NCI-H146 treated with DMSO at 0.1 percent for 48 hours (cell line): ENCODE measurements at regions not wholly inside any gene's neighbourhood (a gene's known extent, or its start where the extent isn't known, plus 50 kb on each side); places are given as distances from the start of the nearest gene placed in this dataset.
"Not testable (repeated sequence)": the region's sequence is repeated elsewhere in the genome, so short reads cannot be mapped to it uniquely, and the experiment has no call there.

Source experiments
- DNase-seq: peaks from one replicate; lab custom pipeline; 2025; ENCODE audit not compliant: unreplicated experiment; lab: John Stamatoyannopoulos, UW

DNA sequence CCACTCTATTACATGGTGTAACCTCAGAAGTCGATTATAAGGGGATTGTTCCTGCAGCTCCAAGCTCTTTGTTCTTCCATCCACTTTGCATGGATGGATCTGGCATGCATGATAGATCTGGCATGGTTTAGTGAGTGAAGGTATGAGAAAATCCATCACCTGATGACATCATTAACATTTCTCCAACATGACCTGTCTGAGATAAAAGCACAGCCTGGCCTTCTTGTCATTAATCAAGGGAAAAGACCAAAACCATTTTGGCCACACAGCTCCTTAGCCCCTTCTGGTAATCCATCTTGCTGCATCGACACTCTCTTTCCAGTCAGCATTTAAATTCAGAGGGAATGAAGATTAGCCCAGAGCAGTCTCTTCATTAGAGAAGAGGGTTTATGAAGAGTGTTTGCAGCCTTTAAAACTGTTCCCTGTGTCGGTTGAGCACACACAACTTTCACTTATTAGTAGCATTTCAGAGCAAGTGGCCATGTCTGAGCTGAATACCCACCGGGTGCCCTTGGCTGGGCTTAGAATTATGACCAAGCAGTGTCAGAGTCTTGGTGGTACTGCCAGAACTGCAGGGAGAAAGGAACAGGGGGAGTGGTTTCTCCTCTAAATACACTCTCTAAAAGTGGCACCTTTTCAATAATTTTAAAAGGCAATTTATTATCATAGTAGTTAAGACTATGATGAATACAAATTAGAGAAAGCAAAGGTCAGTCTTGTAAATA, 246.0 kb downstream of the HAPSTR1 start:
- DNase-seq: no peak

DNA sequence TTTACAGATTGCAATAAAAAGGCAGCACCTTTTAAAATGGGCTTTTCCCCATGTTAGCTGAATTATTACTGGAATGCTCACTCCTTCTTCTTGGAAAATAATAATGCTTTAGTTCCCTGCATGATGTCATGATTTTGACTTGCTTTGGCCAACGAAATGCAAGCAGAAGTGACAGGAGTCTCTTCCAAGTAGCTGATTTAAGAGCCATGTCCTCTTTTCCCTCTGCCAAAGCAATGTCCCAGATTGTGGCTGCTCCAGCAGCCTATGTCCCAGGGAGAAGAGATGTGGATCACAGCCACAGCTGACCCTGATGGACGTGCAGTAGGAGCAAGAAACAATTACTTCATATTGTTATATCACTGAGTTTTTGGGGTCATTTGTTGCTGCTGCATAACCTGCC, 246.6 kb downstream of the HAPSTR1 start:
- no peak for DNase-seq

DNA sequence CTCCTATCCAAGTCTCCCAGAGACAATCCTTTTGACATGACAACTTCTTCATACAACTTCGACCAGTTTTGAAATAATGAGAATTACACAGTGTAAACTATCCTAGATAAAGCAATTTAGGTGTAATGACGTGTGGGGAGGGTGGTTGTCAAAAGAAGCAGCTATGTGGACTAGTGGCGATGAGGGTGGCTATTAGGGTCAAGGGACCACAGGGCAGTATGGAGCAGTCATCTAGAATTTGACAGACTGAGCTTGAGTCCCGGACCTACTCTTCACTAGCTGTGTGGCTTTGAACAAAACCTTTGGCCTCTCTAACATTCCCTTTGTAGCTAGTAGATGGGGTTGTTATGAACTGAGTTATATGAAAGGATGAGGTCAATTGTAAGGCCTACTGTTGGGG, 247.1 kb downstream of the HAPSTR1 start:
- no peak for DNase-seq

DNA sequence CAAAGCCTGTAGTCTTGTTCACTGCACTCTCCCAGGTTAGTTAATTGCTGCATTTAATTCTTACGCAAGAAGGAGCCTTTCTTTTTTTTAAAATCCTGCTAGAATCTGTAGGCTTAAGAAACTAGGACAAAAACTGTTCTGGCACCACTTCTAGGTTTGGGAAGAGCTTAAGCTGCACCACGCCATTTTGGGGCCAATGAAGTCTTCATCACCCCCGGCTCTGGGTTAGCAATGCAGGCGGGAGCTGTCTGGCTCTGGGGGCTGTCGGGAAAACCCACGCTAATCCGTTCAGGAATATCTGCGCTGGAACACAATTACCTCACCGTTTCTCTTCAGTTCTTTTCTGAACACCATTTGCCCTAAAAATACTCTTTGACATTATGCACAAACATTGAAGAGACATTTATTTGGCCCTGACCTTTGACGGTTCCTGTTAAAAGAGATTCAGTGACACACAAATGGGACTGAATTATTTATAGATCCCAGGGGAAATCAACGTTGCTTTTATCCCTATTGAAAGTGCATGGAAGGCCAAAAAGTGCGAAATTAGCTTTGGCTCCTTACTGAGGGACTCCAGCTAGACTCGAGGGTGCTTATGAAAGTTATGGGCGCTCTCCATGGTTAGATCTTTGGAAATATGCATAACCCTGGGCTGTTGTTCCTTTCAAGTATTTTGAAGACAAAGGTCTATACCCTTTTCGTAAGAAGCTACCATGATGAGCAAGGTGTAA, 249.2 kb downstream of the HAPSTR1 start:
- DNase-seq: no peak

DNA sequence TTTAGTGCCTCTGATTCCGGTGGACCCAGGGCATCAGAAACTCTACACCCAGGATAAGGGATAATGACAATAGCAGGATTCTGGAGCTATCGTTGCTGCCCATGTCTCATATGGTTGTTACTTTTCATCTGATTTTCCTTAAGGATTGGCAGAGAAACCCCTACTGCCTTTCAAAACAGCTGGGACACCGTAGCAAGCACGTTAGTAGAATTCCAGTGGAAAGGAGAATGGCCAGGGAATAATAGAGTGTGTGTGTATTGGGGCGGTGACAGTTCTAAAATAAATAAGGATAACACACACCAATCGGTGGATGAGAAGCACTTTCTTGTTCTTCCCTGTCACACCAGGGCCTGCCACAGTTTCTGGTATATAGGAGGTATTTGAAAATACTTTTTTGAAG, 251.8 kb downstream of the HAPSTR1 start:
- no peak for DNase-seq

GRCh38 chr16:9344508-9344907, 253.1 kb downstream of the HAPSTR1 start:
- DNase-seq: no peak

- DNase-seq: no peak
These were observed 253.6 kb downstream of the HAPSTR1 start for GRCh38 chr16:9345046-9345445.

- DNase-seq: no peak
These were observed 254.4 kb downstream of the HAPSTR1 start for GRCh38 chr16:9345880-9346279.

GRCh38 chr16:9348912-9349311, 257.5 kb downstream of the HAPSTR1 start:
- DNase-seq: no peak

DNA sequence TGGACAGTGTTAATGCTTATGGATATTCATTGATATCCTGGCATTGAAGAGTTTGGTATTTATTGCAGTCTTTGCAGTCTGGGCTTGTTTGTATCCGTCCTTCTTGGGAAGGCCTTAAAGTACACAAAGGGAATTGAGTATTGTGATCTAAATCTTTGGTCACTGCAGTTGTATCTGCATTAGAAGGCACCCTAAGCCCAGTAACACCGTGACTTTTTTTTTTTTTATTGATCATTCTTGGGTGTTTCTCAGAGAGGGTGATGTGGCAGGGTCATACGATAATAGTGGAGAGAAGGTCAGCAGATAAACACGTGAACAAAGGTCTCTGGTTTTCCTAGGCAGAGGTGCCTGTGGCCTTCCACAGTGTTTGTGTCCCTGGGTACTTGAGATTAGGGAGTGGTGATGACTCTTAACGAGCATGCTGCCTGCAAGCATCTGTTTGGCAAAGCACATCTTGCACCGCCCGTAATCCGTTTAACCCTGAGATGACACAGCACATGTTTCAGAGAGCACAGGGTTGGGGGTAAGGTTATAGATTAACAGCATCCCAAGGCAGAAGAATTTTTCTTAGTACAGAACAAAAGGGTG, 258.0 kb downstream of the HAPSTR1 start:
- not testable (repeated sequence) for DNase-seq

DNA sequence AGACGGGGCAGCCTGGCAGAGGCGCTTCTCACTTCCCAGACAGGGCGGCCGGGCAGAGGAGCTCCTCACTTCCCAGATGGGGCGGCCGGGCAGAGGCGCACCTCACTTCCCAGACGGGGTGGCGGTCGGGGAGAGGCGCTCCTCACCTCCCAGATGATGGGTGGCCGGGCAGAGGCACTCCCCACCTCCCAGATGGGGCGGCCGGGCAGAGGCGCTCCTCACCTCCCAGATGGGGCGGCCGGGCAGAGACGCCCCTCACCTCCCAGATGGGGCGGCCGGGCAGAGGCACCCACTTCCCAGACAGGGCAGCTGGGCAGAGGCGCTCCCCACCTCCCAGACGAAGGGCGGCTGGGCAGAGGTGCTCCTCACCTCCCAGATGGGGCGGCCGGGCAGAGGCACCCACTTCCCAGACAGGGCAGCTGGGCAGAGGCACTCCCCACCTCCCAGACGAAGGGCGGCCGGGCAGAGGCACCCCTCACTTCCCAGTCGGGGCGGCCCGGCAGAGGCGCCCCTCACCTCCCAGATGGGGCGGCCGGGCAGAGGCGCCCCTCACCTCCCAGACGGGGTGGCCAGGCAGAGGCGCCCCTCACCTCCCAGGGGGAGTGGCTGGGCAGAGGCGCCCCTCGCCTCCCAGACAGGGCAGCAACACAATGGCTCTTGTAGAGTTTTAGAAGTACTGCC, 258.8 kb downstream of the HAPSTR1 start:
- not testable (repeated sequence) for DNase-seq

DNA sequence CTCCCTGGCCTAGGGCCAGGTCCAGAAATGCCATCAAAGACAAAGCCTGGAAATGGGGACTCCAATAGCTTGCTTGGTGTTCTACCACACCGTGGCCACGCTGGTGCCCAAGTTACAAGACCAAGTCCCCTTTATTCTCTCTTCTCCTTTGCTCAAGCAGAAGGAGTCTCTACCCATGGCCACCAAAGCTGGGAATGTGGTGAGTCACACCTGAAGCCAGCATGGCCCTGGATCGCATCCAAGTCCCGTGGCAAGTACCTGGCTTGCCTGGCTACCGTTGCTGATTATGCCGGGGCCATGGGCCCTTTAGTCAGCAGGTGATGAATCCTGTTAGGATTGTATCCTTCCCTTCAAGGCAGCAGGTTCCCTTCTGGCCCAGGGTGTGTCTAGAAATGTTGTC, 260.0 kb downstream of the HAPSTR1 start:
- no peak for DNase-seq

GRCh38 chr16:9351841-9352434, 260.5 kb downstream of the HAPSTR1 start:
- DNase-seq: no peak

- DNase-seq: no peak
These were observed 266.4 kb downstream of the HAPSTR1 start for GRCh38 chr16:9357829-9358228.

- no peak for DNase-seq
These were observed 268.6 kb downstream of the HAPSTR1 start for GRCh38 chr16:9360075-9360474.

- no peak for DNase-seq
These were observed 270.6 kb downstream of the HAPSTR1 start for GRCh38 chr16:9362050-9362449.

- no peak for DNase-seq
These were observed 271.2 kb downstream of the HAPSTR1 start for GRCh38 chr16:9362604-9363003.

DNA sequence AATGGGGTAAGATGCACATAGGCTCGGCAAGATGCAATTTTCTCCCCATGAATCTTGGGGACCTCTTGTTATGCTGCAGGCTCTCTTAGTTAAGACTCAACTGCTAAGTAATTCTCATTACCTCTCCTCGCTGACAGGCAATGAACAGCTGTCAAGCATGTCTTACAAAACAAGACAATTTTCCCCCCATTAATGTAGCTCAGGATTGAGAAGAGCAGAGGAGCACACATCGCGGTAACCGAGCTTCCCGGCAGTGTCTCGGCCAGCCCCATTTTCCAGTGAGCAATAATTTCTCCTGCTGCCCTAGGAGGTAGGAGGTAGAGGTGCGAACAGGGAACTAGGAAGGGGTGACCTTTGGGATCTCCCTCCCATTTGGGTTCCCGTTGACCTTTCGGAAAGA, 272.1 kb downstream of the HAPSTR1 start:
- DNase-seq: no peak

DNA sequence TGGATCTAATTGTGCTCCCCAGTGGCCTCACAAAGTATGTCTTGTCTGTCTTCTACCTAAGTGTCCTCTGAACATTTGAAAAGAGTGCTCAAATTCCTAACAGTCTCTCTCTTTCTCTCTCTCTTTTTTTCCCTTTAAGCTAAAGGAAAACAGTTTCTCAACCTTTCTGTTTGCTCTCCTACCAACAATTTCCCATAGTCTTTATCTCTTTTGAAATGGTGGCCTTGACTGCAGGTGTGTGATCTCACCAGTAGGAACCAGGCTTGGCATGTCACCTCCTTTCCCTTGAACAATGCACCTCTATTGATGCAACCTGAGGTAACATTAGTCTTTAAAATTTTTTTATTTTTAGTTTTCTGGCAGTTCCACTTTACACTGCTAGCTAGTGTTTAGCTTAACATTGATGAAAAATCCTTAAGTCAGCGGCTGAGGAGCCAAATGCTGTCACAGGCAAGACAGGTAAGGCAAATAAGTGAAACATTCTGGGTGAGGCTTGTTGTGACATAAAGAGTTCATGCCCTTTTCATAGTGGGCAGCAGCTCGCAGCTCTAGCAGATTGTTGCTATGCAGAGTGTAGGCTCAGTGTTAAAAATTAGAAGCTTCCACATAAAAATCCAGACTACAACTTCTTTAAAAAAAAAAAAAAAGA, 273.4 kb downstream of the HAPSTR1 start:
- DNase-seq: no peak

DNA sequence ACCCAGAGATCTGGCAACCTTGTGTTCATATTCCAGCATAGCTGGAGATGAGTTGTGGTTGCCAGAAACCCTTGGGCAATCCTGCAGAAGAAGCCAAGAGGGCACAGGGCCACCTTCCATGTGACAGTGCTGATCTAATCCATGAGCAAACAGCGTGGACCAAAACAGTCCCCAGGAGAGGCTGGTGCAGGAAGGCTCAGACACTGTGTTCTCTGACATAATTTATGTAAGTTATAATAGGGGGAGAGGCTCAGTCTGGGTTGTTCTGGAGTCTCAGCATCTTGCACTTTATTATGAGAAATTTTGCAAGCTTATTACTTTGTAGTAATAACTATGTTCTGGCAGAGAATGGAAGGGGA, 273.9 kb downstream of the HAPSTR1 start:
- DNase-seq: no peak
